Thyroid gland (tissue), 4 donors: ENCODE measurements at regions not wholly inside any gene's neighbourhood (a gene's known extent, or its start where the extent isn't known, plus 50 kb on each side); places are given as distances from the start of the nearest gene placed in this dataset.

Experiments used
- DNase-seq, 2 donors: peaks; one replicate each; pipeline ENCODE4 v3.0.0-alpha.2; 2019
- H3K27ac ChIP-seq, 3 donors: fragments of 200-600 bp; sonication (generic); 1 replicate in 2 of 3; 2 replicates in 1 of 3; pipeline ENCODE4 v1.5.1; 2016 to 2019; ENCODE audit warnings: mild to moderate bottlenecking in 1 of 3, moderate library complexity in 1 of 3
- H3K27me3 ChIP-seq: fragments of 200-600 bp; sonication (generic); one replicate; pipeline ENCODE4 v1.5.1; 2019
- H3K36me3 ChIP-seq, 2 donors: fragments of 200-600 bp; sonication (generic); one replicate each; pipeline ENCODE4 v1.5.1; 2016 to 2019
- H3K4me1 ChIP-seq, 2 donors: fragments of 200-600 bp; sonication (generic); one replicate each; pipeline ENCODE4 v1.5.1; 2017 to 2019
- H3K4me3 ChIP-seq, 3 donors: fragments of 200-600 bp; sonication (generic); replicated peaks in 1 of 3; 1 replicate in 2 of 3; 2 replicates in 1 of 3; pipeline ENCODE4 v1.5.1; 2016; ENCODE audit warnings: mild to moderate bottlenecking in 1 of 3
- H3K9me3 ChIP-seq: fragments of 200-600 bp; sonication (generic); one replicate; pipeline ENCODE4 v1.5.1; 2017
- CTCF ChIP-seq, 6 experiments: fragments of 200-600 bp in 3 of 6; fragments of 450-650 bp in 3 of 6; sonication (generic) in 3 of 6; IDR thresholded peaks; one replicate each; pipeline ENCODE4 v1.5.1; 2016 to 2019; ENCODE audit warnings: antibody characterized with exemption in 6 of 6, mild to moderate bottlenecking in 2 of 6, inconsistent platforms in 1 of 6, moderate library complexity in 1 of 6
- POLR2A ChIP-seq, 2 donors: fragments of 450-650 bp; IDR thresholded peaks; one replicate each; pipeline ENCODE4 v1.6.1; 2017; ENCODE audit warnings: antibody characterized with exemption in 2 of 2, mild to moderate bottlenecking in 2 of 2, moderate library complexity in 1 of 2
- WGBS, 2 donors: methylation state at CpG; one replicate each; pipeline ENCODE4 v1.1.5; 2017; 5-methylcytosine and 5-hydroxymethylcytosine counted together
- intact Hi-C: fragments of 100-400 bp; cut with DNase I; formaldehyde crosslinking; loops from one replicate; pipeline ENCODE4 v1.15.1; 2023

- 94 to 97% methylated on average over 1 of the region's 1 CpG for WGBS, 2 donors
- Histone ChIP-seq H3K4me3 (no peak overlapping the region), H3K27me3 (no peaks in the 10 kb centered on the region), H3K36me3 (no peaks in the 10 kb centered on the region), H3K9me3 (no peaks in the 10 kb centered on the region), H3K4me1 (no peaks in the 10 kb centered on the region), H3K27ac (no peak overlapping the region)
- no peak for DNase-seq
- no peak for TF ChIP-seq POLR2A (IDR thresholded peaks at IDR 0.05)
- TF ChIP-seq CTCF (IDR thresholded peaks at IDR 0.05): no peak
- intact Hi-C loops: no loop called here
Observed at GRCh38 chr7:41590986-41591385, 111.9 kb downstream of the INHBA start.

GRCh38 chr7:41588341-41588740 is 114.5 kb downstream of the INHBA start:
- intact Hi-C loops: no loop called here
- no peak overlapping the region for H3K4me3 ChIP-seq
- TF ChIP-seq POLR2A (IDR thresholded peaks at IDR 0.05) (no peak), CTCF (IDR thresholded peaks at IDR 0.05) (no peak)
- H3K9me3 ChIP-seq: no peaks in the 10 kb centered on the region
- H3K36me3 ChIP-seq: no peaks in the 10 kb centered on the region
- no peaks in the 10 kb centered on the region for H3K27me3 ChIP-seq
- 83 to 93% methylated on average over 5 of the region's 5 CpGs for WGBS, 2 donors
- H3K27ac ChIP-seq: no peak overlapping the region
- H3K4me1 ChIP-seq: no peaks in the 10 kb centered on the region
- DNase-seq: no peak

- no peaks in the 10 kb centered on the region for H3K9me3 ChIP-seq
- H3K4me1 ChIP-seq: no peaks in the 10 kb centered on the region
- no peaks in the 10 kb centered on the region for H3K27me3 ChIP-seq
- H3K4me3 ChIP-seq: no peak overlapping the region
- intact Hi-C loops: no loop called here
- no peak overlapping the region for H3K27ac ChIP-seq
- TF ChIP-seq CTCF (IDR thresholded peaks at IDR 0.05) (no peak), POLR2A (IDR thresholded peaks at IDR 0.05) (no peak)
- no peak for DNase-seq
- 67 to 86% methylated on average over 3 of the region's 3 CpGs for WGBS, 2 donors
- no peaks in the 10 kb centered on the region for H3K36me3 ChIP-seq
Observed at GRCh38 chr7:41586931-41587640, 115.8 kb downstream of the INHBA start.

GRCh38 chr7:41584746-41585145 is 118.1 kb downstream of the INHBA start:
- TF ChIP-seq CTCF (IDR thresholded peaks at IDR 0.05): no peak
- no peak for TF ChIP-seq POLR2A (IDR thresholded peaks at IDR 0.05)
- Histone ChIP-seq H3K9me3 (no peaks in the 10 kb centered on the region), H3K36me3 (no peaks in the 10 kb centered on the region), H3K27me3 (no peaks in the 10 kb centered on the region), H3K27ac (no peak overlapping the region), H3K4me1 (no peaks in the 10 kb centered on the region), H3K4me3 (no peak overlapping the region)
- WGBS, 2 donors: 84 to 91% methylated on average over 5 of the region's 5 CpGs
- DNase-seq: no peak
- intact Hi-C loops: no loop called here

GRCh38 chr7:41582116-41582515 is 120.8 kb downstream of the INHBA start:
- Histone ChIP-seq H3K4me3 (no peak overlapping the region), H3K27me3 (no peaks in the 10 kb centered on the region), H3K27ac (no peak overlapping the region), H3K9me3 (no peaks in the 10 kb centered on the region), H3K4me1 (no peaks in the 10 kb centered on the region), H3K36me3 (no peaks in the 10 kb centered on the region)
- intact Hi-C loops: no loop called here
- WGBS, 2 donors: 88 to 89% methylated on average over 1 of the region's 1 CpG
- no peak for TF ChIP-seq POLR2A (IDR thresholded peaks at IDR 0.05)
- TF ChIP-seq CTCF (IDR thresholded peaks at IDR 0.05): no peak
- no peak for DNase-seq
